Aorta (tissue), 5 donors: ENCODE measurements at regions not wholly inside any gene's neighbourhood (a gene's known extent, or its start where the extent isn't known, plus 50 kb on each side); places are given as distances from the start of the nearest gene placed in this dataset.

Experiments
- ATAC-seq: fragments of 200-7000 bp; cut with Tn5 transposase; one replicate; pipeline ENCODE4 v1.9.1; 2022; ENCODE audit warnings: moderate library complexity; ENCODE audit not compliant: low FRiP score
- DNase-seq, 2 donors: peaks; one replicate each; pipeline ENCODE4 v3.0.0-alpha.2; 2020
- H3K27ac ChIP-seq, 2 donors: one replicate each; pipeline ENCODE4 v1.5.1; 2013; ENCODE audit warnings: low read length in 2 of 2, mild to moderate bottlenecking in 2 of 2, moderate library complexity in 2 of 2, control low read depth in 1 of 2, inconsistent platforms in 1 of 2, low read depth in 1 of 2
- H3K27me3 ChIP-seq, 2 donors: one replicate each; pipeline ENCODE4 v1.6.1; 2013; ENCODE audit warnings: control low read depth in 1 of 2, low read length in 1 of 2, mild to moderate bottlenecking in 1 of 2, moderate library complexity in 1 of 2; ENCODE audit not compliant: insufficient read depth in 2 of 2, control insufficient read depth in 1 of 2
- H3K36me3 ChIP-seq, 2 donors: one replicate each; pipeline ENCODE4 v1.6.1; 2013; ENCODE audit warnings: control low read depth in 1 of 2, low read length in 1 of 2, mild to moderate bottlenecking in 1 of 2; ENCODE audit not compliant: insufficient read depth in 2 of 2, control insufficient read depth in 1 of 2
- H3K4me1 ChIP-seq, 2 donors: one replicate each; pipeline ENCODE4 v1.6.1; 2013; ENCODE audit warnings: low read length in 2 of 2, control low read depth in 1 of 2, mild to moderate bottlenecking in 1 of 2, moderate library complexity in 1 of 2; ENCODE audit not compliant: insufficient read depth in 2 of 2, control insufficient read depth in 1 of 2
- H3K4me3 ChIP-seq, 2 donors: one replicate each; pipeline ENCODE4 v1.5.1; 2013; ENCODE audit warnings: low read length in 2 of 2, control low read depth in 1 of 2, mild to moderate bottlenecking in 1 of 2
- H3K9me3 ChIP-seq: one replicate; pipeline ENCODE4 v1.6.1; 2013; ENCODE audit warnings: mild to moderate bottlenecking, low read length; ENCODE audit not compliant: control insufficient read depth
- WGBS, 2 donors: extraction: QIAGEN DNeasy Blood & Tissue Kit; methylation state at CpG; one replicate each; pipeline ENCODE4 v1.1.7; 2013; 5-methylcytosine and 5-hydroxymethylcytosine counted together
- intact Hi-C, 2 donors: fragments of 100-400 bp; cut with DNase I; formaldehyde crosslinking; loops; one replicate each; pipeline versions ENCODE4 v1.14.2 to v1.15.0; 2022
- donor health status: healthy with polysubstance abuse.
- donor health status: Bipolar disorder and iron deficiency.
- donor health status: DM: no; HTN: no; CAD: no.
- donor health status: DM: no; HTN: no; CAD: no.
- donor health status: DM: yes; HTN: yes; CAD: no.

DNA sequence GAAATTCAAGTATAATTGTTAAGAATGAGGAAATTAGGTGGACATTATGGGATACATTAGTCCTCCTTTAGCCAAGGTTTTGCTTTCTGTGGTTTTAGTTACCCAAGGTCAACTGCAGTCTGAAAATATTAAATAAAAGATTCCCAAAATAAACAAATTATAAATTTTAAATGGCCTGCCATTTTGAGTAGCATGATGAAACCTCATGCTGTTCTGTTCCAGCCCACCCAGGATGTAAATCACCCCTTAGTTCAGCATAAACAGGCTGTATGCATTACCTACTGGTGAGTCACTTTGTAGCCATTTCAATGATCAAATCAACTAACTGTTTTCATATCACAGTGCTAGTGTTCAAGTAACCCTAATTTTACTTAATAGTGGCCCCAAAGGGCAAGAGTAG is 132.5 kb upstream of the LYPLAL1 start:
- Histone ChIP-seq H3K4me1 (peaks cover 0 to 2% of the 10 kb centered on the region in 2 donors), H3K4me3 (no peak overlapping the region), H3K36me3 (no peaks in the 10 kb centered on the region), H3K27ac (no peak overlapping the region), H3K27me3 (no peaks in the 10 kb centered on the region), H3K9me3 (no peaks in the 10 kb centered on the region)
- DNase-seq: no peak
- no peak for ATAC-seq
- intact Hi-C loops: no loop called here

DNA sequence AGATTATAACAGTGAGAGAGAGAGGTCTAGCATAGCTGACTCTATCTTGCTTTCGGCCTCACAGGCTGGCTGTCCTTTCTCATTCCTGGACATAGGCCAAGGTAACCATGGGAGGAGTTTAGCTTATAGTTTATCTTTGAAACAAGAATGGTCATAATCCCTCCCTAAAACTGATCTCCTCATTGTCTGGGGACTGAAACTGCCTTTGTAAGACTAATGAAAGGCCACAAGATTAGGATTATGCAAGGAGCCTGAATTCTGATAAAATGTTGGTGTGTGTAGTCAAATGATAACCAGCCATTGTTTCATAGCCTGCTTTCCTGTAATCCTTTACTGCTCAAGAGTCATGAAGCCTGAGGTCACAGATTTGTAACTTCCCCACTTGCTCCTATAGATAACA is 131.9 kb upstream of the LYPLAL1 start:
- Histone ChIP-seq H3K27ac (no peak overlapping the region), H3K4me1 (peaks cover 0 to 2% of the 10 kb centered on the region in 2 donors), H3K4me3 (no peak overlapping the region), H3K9me3 (no peaks in the 10 kb centered on the region), H3K27me3 (no peaks in the 10 kb centered on the region), H3K36me3 (no peaks in the 10 kb centered on the region)
- ATAC-seq: no peak
- whole genome bisulfite sequencing, 2 donors: 29 to 51% methylated on average over 1 of the region's 1 CpG
- DNase-seq: no peak
- intact Hi-C loops: no loop called here

DNA sequence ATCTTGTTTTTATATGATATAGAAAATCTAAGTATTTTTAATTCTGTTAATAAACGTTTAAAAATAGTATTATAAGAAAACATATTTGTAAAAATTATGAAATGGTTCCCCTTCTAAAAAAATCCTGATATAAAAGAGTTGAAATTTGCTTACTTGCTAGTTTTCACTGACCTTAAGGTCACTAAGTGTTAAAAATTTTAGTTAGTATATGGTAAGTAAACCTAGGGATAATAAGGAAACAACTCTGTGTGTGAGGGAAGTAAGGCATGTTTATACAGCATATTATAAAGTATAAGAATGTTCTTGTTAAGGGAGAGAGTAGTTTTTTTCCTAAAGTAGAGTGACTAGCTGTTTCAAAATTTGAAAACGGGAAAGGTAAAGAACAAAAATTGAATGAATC is 130.9 kb upstream of the LYPLAL1 start:
- no peaks in the 10 kb centered on the region for H3K27me3 ChIP-seq
- intact Hi-C loops: no loop called here
- H3K27ac ChIP-seq: no peak overlapping the region
- 57 to 74% methylated on average over 2 of the region's 2 CpGs for WGBS, 2 donors
- no peaks in the 10 kb centered on the region for H3K36me3 ChIP-seq
- H3K9me3 ChIP-seq: no peaks in the 10 kb centered on the region
- DNase-seq (no peak), ATAC-seq (no peak)
- peaks cover 0 to 2% of the 10 kb centered on the region in 2 donors for H3K4me1 ChIP-seq
- H3K4me3 ChIP-seq: no peak overlapping the region

DNA sequence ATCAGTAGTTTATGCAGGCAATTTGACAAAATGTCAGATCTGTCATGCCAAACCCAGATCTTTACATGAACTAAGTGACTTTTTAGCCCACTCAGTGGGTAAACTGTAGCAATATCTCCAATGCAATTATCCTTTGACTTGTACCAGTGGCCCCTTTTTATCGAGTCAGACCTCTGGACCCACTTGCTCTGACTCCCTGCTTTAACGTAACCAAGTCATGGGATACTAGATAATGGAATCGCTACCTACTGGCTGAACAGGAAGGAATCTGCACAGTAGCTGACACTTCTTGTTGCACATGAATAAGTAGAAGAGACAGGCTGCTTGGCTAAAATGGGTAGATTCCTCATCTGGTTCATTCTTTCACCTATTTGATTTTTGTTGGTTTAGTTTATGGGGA is 128.4 kb upstream of the LYPLAL1 start:
- peaks cover 2 to 3% of the 10 kb centered on the region in 2 donors for H3K4me1 ChIP-seq
- no peaks in the 10 kb centered on the region for H3K27me3 ChIP-seq
- no peaks in the 10 kb centered on the region for H3K9me3 ChIP-seq
- 96 to 97% methylated on average over 3 of the region's 3 CpGs for WGBS, 2 donors
- intact Hi-C loops: no loop called here
- ATAC-seq (no peak), DNase-seq (no peak)
- H3K27ac ChIP-seq: no peak overlapping the region
- no peak overlapping the region for H3K4me3 ChIP-seq
- no peaks in the 10 kb centered on the region for H3K36me3 ChIP-seq

DNA sequence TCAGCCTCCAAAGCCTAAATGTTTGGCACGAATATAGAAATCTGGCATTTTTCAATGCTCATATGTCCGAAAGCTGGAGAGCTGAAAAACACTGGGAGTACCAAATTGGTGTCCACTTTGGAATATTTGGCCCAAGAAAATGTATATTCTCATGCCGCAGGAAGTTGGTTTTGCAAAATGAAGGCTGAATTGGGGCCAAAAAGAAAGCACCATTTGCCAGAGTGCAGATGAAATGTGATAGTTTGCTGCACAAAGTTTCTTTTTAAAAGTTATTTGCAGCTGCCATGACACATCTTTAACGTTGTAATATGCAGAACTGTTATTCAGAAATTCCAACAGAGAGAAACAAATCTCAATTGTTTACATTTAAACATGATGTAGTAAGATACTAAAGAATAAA is 124.2 kb upstream of the LYPLAL1 start:
- intact Hi-C loops: no loop called here
- H3K27me3 ChIP-seq: no peaks in the 10 kb centered on the region
- H3K27ac ChIP-seq: no peak overlapping the region
- H3K9me3 ChIP-seq: no peaks in the 10 kb centered on the region
- peaks cover 2 to 3% of the 10 kb centered on the region in 2 donors for H3K4me1 ChIP-seq
- DNase-seq: no peak
- no peak for ATAC-seq
- WGBS, 2 donors: 9 to 12% methylated on average over 4 of the region's 4 CpGs
- H3K4me3 ChIP-seq: no peak overlapping the region
- no peaks in the 10 kb centered on the region for H3K36me3 ChIP-seq

DNA sequence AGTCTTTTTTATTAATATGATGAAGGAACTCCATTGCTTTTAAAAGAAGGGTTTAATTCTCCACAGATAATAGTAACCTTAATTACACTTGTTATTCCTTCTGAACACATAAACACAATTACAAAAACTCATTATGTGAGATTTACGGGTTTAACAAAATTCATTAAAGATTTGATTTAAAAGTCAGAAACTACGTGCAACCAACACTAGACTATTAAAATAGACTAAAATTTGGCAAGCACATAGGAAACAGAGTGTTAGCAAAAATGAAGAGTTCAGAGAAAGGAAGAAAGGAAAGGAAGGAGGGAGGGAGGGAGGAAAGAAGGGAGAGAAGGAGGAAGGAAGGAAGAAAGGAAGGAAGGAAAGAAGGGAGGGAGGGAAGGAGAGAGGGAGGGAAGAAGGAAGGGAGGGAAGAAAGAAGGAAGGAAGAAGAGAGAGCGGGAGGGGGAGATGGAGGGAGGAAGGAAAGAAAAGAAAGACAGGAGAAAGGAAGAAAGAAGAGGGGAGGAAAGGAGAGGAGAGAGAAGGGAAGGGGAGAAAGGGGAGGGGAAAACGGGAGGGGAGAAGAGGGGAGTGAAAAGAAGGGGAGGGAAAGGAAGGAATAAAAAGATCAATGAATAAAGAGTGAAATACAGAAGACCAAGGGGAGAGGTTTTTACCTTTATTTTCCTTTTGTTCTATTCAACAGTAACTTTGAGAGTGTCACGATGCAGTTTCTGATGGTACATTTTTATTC is 123.4 kb upstream of the LYPLAL1 start:
- Histone ChIP-seq H3K9me3 (no peaks in the 10 kb centered on the region), H3K4me3 (no peak overlapping the region), H3K27me3 (no peaks in the 10 kb centered on the region), H3K27ac (no peak overlapping the region), H3K36me3 (no peaks in the 10 kb centered on the region), H3K4me1 (peaks cover 2 to 3% of the 10 kb centered on the region in 2 donors)
- DNase-seq (no peak), ATAC-seq (no peak)
- intact Hi-C loops: no loop called here
- 68 to 71% methylated on average over 5 of the region's 5 CpGs for WGBS, 2 donors

DNA sequence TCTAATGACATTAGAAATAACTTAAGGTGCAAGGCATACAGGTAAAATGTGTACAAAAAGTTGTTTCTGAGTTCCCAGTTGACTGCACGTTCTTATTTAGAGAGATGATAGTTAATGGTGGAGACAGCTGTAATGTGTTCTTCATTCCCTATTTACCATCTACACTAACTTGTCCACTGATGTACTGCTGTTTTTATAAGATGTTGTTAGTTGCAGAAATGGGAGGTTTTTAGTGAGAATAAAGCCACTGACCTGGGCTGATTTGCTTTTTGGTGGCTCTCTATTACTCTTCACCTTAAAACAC is 122.9 kb upstream of the LYPLAL1 start:
- Histone ChIP-seq H3K4me3 (no peak overlapping the region), H3K27me3 (no peaks in the 10 kb centered on the region), H3K27ac (no peak overlapping the region), H3K36me3 (no peaks in the 10 kb centered on the region), H3K4me1 (peaks cover under 1 to 3% of the 10 kb centered on the region in 2 donors), H3K9me3 (no peaks in the 10 kb centered on the region)
- intact Hi-C loops: no loop called here
- no peak for DNase-seq
- no peak for ATAC-seq
- WGBS, 2 donors: 41 to 90% methylated on average over 1 of the region's 1 CpG

DNA sequence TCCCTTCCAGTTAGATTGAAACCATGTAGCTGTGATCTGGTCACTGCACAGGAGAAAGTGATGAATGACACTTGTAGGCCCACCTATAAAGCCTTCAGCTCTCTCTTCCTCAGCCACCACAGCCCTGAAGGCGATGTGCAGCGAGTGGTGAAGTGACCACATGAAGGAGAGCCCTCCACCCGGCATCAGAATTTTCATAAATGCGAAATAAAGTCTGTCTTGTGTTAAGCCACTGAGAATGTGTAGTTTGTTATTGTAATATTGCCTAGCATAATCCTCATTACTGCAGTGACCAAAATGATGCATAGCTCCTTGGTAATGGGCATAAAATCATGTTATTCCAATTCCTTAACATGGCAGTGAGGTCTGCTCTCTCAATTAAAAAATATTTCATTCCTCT is 122.1 kb upstream of the LYPLAL1 start:
- peaks cover 0 to 3% of the 10 kb centered on the region in 2 donors for H3K4me1 ChIP-seq
- no peaks in the 10 kb centered on the region for H3K27me3 ChIP-seq
- no peaks in the 10 kb centered on the region for H3K9me3 ChIP-seq
- intact Hi-C loops: no loop called here
- no peaks in the 10 kb centered on the region for H3K36me3 ChIP-seq
- no peak overlapping the region for H3K4me3 ChIP-seq
- ATAC-seq (no peak), DNase-seq (no peak)
- WGBS, 2 donors: 86 to 98% methylated on average over 4 of the region's 4 CpGs
- no peak overlapping the region for H3K27ac ChIP-seq

DNA sequence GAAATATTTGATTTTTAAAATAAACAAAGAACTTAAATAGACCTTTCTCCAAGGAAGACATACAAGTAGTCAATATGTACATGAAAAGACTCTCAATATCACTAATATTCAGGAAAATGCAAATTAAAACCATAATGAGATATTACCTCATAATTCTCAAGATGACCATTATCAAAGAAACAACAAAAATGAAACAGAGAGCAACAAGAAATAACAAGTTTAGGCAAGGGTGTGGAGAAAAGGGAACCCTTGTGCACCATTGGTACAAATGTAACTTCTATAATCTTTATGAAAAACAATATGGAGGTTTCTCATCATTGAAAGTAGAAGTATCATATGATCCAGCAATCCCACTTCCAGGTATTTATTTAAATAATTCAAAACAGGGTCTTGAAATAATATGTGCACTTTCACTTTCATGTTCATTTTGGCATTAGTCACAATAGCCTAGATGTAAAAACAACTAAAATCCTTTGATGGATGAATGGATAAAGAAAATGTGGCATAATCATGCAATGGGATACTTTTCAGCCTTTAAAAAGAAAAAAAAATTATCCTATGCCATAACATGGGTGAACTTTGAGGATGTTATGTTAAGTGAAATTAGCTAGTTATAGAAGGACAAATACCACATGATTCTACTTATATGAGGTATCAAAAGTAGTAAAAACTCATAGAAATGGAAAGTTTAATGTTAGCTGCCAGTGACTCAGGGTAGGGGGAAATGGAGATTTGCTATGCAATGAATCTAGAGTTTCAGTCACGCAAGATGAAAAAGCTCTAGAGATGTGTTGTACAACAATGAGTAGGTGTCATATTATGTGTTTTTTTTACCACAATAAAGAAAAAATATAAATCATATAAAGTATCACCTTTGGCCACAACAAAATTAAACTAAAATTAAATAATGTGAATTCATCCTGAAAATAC is 114.5 kb upstream of the LYPLAL1 start:
- intact Hi-C loops: no loop called here
- Histone ChIP-seq H3K27ac (no peak overlapping the region), H3K4me1 (no peaks in the 10 kb centered on the region), H3K4me3 (no peak overlapping the region), H3K9me3 (no peaks in the 10 kb centered on the region), H3K36me3 (no peaks in the 10 kb centered on the region), H3K27me3 (no peaks in the 10 kb centered on the region)
- 98 to 100% methylated on average over 1 of the region's 1 CpG for WGBS, 2 donors
- DNase-seq (no peak), ATAC-seq (no peak)
